ENCODE measurements at regions not wholly inside any gene's neighbourhood (a gene's known extent, or its start where the extent isn't known, plus 50 kb on each side); places are given as distances from the start of the nearest gene placed in this dataset.

DNA sequence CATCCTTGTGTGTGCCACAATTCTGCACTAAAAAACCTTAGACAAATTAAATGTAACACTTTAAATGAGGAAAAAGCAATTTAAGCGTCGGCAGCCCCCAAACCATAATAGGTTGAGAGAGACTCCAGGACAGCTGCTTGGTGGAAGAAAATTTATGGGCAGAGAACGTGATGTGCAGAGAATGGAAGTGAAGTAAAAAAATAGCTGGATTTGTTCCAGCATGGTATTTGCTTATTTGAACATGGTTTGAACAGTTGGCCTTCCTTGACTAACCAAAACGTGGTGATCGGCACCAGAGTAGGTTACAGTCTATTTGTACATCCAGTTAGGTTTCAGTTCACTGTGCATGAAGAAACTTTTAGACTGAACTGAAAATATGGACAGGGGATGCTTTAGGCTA lies 343.0 kb upstream of the CPEB2 start:
- in situ Hi-C loops (cut with HindIII; ENCODE audit: low pct_ligation_motif_present, low pct_unique_long_range_greater_than_20kb, low sequenced_read_pairs): no loop called here
- no peak for DNase-seq

DNA sequence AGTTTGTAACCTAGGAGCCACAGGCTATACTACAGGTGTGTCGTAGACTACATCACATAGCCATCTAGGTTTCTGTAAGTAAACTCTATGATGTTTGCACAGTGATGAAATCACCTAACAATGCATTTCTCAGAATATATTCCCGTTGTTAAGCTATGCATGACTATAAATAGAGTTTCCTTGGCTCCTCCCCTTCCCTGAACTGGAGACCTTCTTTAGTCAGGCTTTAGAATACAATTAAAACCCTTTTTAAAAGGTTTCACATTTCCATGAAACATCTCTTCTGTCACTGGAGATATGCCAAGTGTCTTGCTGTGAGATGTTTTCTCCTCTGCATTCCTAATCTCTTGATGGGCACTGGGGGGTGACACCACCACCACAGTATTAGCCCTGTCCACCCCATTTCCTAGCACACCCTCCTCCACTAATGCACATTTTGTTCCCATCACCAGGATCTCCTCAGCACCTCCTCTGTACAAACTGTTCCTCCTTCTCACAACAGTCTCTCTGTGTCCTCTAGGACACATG lies 334.6 kb upstream of the CPEB2 start:
- DNase-seq: no peak
- in situ Hi-C loops (cut with HindIII; ENCODE audit: low pct_ligation_motif_present, low pct_unique_long_range_greater_than_20kb, low sequenced_read_pairs): no loop called here

DNA sequence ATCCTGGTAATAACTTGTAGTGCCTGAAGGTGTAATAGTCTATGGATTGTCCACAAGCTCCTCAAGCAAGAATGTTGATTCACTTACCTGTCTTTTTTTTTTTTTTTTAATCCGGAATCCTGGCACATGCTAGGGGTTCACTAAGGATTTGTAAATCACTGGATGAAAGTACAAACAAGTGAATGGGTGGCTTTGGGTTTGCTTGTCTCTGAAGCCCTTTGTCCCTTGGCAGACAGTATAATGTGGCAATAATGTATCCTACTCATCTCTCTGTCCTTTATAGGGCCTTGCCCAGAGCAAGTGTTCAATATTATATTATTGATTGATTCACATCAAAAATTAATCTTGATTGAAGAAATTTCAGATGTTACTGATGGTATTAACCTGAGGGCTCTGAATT lies 334.0 kb upstream of the CPEB2 start:
- in situ Hi-C loops (cut with HindIII; ENCODE audit: low pct_ligation_motif_present, low pct_unique_long_range_greater_than_20kb, low sequenced_read_pairs): no loop called here
- no peak for DNase-seq

DNA sequence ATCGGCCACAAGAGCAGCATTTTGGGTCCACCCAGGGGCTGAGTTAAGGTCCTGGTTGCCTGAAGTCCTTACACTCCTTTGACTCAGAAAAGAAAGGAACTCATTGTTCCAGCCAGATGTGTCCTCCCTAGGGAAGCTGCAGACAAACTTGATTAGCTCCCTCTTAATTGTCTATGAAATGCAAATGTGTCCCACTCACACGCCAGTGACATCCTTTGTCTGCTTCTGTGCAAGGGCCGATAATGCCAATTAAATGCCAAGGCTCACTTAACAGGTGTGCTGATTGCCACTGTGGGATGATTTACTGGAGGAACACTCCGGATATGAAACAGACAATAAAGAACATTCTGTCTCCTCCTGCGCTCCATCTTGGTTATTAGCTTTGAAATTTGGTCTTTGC lies 332.9 kb upstream of the CPEB2 start:
- DNase-seq: no peak
- in situ Hi-C loops (cut with HindIII; ENCODE audit: low pct_ligation_motif_present, low pct_unique_long_range_greater_than_20kb, low sequenced_read_pairs): no loop called here

DNA sequence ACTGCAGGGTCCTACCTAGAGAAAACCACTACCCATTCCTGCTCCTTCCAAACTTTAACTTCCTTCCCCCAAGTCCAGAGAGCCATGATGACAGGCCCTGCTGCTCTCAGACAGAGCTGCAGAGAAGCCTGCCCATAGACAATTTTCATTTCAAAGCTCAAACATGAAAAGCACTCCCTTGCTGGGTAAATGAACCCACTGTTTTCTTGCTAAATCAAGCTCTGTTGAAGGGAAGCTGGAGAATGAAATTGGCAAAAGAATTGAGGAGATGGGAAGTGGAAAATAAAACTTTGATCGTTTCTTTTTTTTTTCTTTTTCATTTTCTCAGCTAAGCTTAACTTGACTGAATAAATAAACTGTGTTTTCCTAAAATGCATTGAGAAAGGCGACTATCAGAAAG lies 331.1 kb upstream of the CPEB2 start:
- no peak for DNase-seq
- in situ Hi-C loops (cut with HindIII; ENCODE audit: low pct_ligation_motif_present, low pct_unique_long_range_greater_than_20kb, low sequenced_read_pairs): no loop called here

DNA sequence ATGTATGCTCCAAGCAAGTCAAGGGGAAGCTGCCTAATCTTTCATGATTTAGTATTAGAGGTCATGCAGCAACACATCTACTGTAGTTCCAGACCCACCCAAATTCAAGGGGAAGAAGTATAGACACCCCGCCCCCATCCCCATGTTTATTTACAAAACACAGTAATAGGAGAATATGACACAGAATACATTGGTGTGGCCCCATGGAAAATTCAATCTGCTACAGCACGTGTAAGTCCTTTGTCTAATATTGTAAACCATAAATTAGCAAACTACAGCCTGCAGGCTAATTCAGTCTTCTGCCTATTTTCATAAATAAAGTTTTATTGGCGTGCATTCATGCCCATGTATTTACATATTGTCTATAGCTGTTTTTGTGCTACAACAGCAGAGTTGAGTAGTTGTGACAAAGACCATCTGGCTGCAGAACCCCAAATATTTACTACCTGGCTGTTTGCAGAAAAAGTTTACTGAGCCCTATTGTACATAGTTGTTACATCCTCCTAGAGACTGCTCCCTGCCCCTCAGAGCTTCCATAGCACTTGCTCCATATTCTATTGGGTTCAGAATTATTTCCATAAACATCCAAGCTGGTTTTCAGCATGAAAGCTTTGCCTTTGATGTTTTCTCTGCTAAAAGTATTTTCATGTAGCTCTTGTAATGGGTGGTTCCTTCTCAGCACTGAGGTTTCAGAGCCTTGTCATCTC lies 326.8 kb upstream of the CPEB2 start:
- in situ Hi-C loops (cut with HindIII; ENCODE audit: low pct_ligation_motif_present, low pct_unique_long_range_greater_than_20kb, low sequenced_read_pairs): no loop called here

DNA sequence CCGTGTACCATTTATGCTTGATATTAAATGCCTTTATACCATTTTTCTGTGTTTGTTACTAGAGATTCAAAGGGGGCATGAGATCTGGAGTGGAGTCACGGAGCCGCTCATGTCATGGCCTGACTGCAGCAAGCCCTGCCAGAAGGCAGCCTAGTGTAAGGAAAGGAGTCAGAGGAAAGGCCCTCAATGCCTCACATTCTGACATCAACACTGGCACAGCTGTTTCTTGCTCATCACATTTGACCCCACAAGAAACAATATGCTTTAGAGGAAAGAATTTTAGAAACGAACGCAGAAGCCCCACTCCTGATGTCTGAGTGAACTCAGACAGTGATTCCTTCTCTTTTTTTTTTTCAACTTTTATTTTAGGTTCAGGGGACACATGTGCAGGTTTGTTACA lies 322.4 kb upstream of the CPEB2 start:
- in situ Hi-C loops (cut with HindIII; ENCODE audit: low pct_ligation_motif_present, low pct_unique_long_range_greater_than_20kb, low sequenced_read_pairs): no loop called here
- DNase-seq: no peak

More for the DNA sequence above, 326.8 kb upstream of the CPEB2 start:
- DNase-seq: no peak

DNA sequence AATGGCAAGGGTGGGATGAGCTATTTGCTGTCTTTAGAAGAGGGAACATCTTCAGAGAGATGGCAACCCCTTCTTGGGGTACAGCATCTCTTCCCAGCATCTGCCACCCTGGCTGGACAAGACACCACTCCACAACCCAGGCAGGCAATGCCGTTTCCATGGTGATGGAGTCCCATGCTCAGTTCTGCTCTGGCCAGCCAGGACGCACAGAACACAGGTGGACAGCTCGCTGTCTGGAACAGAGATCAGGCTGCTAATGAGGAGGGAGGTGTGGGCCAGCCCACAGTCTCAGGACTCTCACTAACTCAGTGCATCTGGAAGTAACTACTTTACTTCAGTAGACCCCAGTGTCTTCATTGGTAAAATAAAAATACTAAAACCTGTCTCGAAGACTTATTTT lies 321.0 kb upstream of the CPEB2 start:
- DNase-seq: no peak
- in situ Hi-C loops (cut with HindIII; ENCODE audit: low pct_ligation_motif_present, low pct_unique_long_range_greater_than_20kb, low sequenced_read_pairs): no loop called here

DNA sequence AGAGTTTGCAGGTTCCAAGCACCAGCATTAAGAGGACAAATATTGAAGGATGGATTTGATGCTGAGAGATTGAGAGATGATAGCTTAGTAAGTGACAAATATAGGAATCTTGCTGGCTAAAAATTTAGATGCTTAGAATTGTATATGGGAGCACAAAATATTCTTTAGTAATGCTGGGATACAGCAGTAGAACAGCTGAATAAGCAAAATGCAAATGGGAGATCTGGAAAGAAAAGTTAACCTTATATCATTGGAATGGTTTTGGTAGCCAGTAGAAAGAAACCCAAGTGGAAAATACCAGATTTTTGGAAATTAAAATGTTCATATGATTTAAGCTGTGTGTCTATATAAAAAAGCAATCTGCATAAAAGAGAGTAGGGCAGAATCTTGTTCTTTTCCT lies 308.6 kb upstream of the CPEB2 start:
- in situ Hi-C loops (cut with HindIII; ENCODE audit: low pct_ligation_motif_present, low pct_unique_long_range_greater_than_20kb, low sequenced_read_pairs): no loop called here
- no peak for DNase-seq

DNA sequence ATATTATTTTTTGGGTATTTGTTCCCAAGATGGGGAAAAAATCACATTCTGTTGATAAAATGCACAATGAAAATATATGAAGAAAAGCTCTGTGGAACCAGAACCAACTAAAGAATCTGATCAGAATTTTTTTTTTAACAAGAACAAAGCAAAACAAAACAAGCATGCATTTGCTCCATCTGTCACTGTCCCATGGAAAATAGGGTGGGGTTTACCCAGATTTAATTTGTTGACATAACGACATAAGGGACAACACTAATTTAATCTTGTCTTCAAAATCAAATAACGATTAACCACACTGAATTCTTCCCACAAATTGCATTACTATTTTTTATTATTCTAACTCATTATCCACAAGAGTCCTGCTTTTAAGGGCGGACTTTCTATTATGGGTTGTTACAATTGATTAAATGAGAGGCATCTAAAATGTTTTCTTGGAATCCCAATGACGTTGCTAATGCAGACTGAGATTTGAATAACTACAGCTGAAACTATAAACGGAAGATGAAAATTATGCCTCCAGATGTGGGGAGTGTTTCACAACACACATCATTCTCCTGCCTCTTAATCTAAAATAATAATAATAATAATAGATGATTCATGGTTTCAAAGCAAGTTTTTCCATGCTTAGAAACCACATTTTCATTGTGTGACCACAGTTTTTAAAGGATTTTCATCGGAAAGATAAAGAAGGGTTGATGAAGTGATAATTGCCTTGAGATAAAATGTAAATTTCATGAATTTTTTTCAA lies 307.0 kb upstream of the CPEB2 start:
- DNase-seq: no peak
- in situ Hi-C loops (cut with HindIII; ENCODE audit: low pct_ligation_motif_present, low pct_unique_long_range_greater_than_20kb, low sequenced_read_pairs): no loop called here

DNA sequence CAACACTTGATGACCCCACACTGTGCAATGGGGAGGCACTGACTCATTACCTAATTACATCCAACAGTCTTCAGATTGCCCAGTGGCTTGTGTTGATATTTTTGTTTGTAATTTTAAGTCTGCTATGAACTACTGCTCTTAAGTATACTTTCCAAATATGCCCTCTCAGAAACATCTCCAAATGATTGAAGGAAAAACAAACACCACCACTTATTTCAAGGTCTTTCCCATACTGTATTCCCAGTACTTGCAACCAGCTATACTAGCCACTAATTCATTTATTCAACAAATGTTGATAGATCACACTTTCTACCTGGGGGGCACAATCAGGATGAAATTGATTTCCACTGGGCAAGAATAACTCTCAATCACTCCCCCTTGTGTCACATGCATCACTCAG lies 302.2 kb upstream of the CPEB2 start:
- DNase-seq: no peak
- in situ Hi-C loops (cut with HindIII; ENCODE audit: low pct_ligation_motif_present, low pct_unique_long_range_greater_than_20kb, low sequenced_read_pairs): no loop called here

DNA sequence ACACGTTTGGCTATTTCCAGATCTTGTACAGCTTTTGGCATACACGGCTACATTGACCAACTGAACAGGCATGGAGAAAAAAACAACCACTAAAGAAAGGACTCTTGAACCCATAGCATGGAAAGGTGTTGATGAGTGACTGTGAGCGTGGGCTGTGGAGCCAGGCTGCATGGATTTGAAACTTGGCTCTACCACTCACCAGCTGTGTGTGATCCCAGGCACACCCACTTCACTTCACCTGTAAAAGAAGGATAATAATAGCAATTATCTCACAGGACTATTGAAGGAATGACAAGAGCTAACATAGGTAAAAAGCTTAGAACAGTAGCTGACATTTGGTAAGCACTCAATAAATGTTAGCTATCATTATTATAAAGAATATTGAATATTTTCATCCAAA lies 301.7 kb upstream of the CPEB2 start:
- no peak for DNase-seq
- in situ Hi-C loops (cut with HindIII; ENCODE audit: low pct_ligation_motif_present, low pct_unique_long_range_greater_than_20kb, low sequenced_read_pairs): no loop called here

DNA sequence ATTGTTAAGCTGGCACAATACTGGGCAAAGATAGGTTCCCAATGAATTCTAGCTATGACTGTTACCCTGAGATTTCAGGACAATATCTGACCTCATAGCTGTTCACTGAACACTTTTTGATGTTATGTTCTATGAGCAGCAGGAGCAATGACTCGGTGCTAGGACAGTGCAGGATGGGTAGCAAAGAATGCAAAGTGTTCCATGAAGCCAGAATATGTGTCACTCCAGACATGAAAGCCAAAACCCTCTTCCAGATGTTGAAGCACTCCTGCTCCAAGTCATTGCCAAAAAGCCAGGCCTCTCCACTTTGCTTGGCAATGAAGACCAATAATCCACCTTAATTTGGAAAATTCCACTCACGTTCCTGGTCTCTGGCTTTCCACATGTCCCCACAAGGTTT lies 300.9 kb upstream of the CPEB2 start:
- DNase-seq: no peak
- in situ Hi-C loops (cut with HindIII; ENCODE audit: low pct_ligation_motif_present, low pct_unique_long_range_greater_than_20kb, low sequenced_read_pairs): no loop called here

DNA sequence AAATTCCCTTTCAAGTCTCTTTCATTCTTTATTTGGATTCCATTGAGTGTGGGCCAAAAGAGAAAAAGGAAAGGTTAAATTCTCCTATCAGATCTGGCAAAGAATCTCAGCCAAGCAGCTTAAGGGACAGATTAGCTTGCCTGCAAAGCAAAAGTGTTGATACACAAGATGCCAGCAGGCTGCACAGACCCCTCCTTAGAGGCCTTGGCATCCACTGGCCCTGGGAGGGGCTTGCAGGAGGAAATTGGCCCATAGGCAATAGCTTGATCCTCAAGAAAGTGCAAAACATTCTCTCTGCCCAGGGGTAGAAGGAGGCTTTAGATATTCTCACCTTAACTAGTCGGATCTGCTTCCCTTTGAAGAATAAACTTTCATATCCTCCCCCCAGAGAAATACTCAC lies 300.4 kb upstream of the CPEB2 start:
- no peak for DNase-seq
- in situ Hi-C loops (cut with HindIII; ENCODE audit: low pct_ligation_motif_present, low pct_unique_long_range_greater_than_20kb, low sequenced_read_pairs): no loop called here

DNA sequence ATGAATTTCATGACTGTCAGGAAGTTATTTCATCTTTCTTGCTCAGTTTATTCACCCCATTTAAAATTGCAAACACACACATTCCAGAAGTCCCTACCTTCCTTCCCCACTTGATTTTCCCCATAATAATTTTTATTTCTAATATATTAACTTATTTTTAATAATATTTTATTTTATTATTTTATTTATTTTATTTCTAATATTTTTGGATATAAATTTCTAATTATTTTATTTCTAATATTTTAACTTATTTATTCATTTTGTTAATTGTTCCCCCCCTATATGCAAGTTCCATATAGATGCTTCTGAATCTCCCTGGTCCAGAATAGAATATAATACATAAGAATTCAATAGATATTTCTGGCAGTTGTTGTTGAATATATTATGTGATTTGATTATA lies 293.7 kb upstream of the CPEB2 start:
- in situ Hi-C loops (cut with HindIII; ENCODE audit: low pct_ligation_motif_present, low pct_unique_long_range_greater_than_20kb, low sequenced_read_pairs): no loop called here
- DNase-seq: no peak

DNA sequence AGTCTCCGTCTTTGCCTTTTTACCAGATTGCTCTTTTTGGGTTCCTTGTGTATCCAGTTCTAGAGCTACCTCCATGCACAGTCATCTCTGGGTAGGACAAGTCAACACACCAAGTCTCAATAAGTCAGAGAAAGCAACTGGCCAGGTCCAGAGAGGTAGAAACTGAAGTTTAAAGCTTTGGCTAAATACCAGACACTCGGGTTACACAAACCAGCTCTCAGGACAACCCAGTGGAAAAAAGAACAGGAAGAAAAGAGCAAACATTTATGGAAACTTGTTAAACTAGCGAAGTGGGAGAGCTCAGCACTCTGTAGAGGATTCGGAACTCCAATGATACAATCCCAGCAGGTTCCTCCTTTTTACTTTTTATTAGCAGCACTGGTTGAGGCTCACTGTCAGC lies 291.0 kb upstream of the CPEB2 start:
- DNase-seq: no peak

DNA sequence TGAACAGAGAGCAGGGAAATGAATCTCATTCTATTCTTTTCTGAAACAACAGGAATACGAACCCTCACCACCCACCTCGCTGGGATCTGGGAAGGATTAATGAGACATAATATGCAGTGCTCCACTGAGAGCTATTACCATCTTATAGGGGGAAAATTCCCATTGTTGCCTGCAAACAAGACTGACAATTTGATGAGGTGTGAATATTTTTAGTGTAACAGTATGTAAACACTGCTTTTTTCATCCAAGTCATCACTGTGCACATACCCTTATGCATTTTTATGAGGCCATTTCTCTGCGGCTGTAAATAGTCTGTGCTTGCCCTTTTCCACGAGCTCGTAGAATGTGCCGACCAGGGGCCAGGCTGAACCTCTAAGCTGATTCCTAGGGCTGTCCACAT lies 285.6 kb upstream of the CPEB2 start:
- no peak for DNase-seq
- in situ Hi-C loops (cut with HindIII; ENCODE audit: low pct_ligation_motif_present, low pct_unique_long_range_greater_than_20kb, low sequenced_read_pairs): no loop called here

More for the DNA sequence above, 291.0 kb upstream of the CPEB2 start:
- in situ Hi-C loops (cut with HindIII; ENCODE audit: low pct_ligation_motif_present, low pct_unique_long_range_greater_than_20kb, low sequenced_read_pairs): no loop called here

DNA sequence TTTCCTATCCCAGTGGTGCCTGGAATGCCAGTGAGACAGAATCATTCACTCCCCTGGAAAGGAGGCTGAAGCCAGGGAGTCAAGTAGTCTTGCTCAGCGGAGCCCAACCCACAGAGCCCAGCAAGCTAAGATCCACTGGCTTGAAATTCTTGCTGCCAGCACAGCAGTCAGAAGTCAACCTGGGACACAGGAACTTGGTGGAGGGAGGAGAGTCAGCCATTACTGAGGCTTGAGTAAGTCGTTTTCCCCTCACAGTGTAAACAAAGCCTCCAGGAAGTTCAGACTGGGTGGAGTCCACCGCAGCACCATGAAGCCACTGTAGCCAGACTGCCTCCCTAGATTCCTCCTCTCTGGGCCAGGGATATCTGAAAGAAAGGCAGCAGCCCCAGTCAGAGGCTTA lies 283.2 kb upstream of the CPEB2 start:
- no peak for DNase-seq
- in situ Hi-C loops (cut with HindIII; ENCODE audit: low pct_ligation_motif_present, low pct_unique_long_range_greater_than_20kb, low sequenced_read_pairs): no loop called here

DNA sequence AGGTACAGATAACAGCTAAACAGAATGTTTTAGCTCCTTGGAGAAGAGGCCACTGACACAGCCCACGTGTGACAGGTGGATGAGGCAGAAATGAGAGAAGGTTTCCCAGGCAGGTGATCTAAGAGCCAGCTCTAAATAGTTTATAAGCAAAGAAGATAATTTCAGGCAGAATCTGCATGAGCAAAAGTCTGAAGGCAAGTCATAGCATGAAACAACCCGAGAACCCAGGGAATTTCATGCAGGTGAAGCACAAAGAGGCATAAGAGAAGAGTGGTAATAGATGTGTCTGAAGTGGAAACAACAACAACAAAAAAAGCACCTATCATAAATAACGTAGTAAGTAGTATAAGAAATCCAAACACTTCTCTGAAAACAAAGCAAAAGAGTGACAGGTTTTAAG lies 275.8 kb upstream of the CPEB2 start:
- in situ Hi-C loops (cut with HindIII; ENCODE audit: low pct_ligation_motif_present, low pct_unique_long_range_greater_than_20kb, low sequenced_read_pairs): no loop called here
- no peak for DNase-seq

DNA sequence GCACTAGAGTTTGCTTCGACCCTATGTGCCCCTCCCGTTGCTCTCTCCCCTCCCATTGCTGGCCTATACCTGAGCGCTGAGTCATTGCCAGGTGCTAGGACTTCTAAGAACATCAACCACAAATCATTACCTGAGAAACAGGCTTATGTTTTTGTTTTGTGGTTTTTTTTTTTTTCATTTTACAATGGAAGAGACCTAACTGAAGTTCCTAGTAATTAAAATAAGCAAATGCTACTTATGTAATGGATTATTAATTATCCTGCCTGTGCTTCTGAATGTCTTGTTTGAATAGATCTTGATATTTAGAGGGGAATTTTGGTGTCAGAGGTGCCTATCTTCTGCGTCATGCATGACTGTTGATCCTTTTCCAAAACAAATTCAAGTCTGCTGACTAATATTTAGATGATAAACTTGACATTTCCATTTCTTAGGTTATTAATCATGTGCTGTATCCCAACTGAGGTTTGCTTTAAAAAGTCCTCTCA lies 275.4 kb upstream of the CPEB2 start:
- in situ Hi-C loops (cut with HindIII; ENCODE audit: low pct_ligation_motif_present, low pct_unique_long_range_greater_than_20kb, low sequenced_read_pairs): no loop called here
- DNase-seq: no peak

All from ACHN (cell line).